ENCODE measurements at regions not wholly inside any gene's neighbourhood (a gene's known extent, or its start where the extent isn't known, plus 50 kb on each side); places are given as distances from the start of the nearest gene placed in this dataset.

- no peaks in the 10 kb centered on the region for H3F3A ChIP-seq (replicated peaks; ENCODE audit: low read depth)
- Mint-ChIP-seq H3K27me3 (ENCODE audit: insufficient read depth, low read depth, poor library complexity) (no peaks in the 10 kb centered on the region), H3K27ac (no peak overlapping the region), H3K4me3 (no peak overlapping the region), H3K4me1 (no peaks in the 10 kb centered on the region), H3K36me3 (ENCODE audit: low read depth) (no peaks in the 10 kb centered on the region), H3K9me3 (no peaks in the 10 kb centered on the region)
- H3K9me2 ChIP-seq (ENCODE audit: insufficient read depth), result no peaks in the 10 kb centered on the region; the same call in 1 of the 2 replicates
- H3K4me1 ChIP-seq (ENCODE audit: insufficient read depth), result no peaks in the 10 kb centered on the region
- no peaks in the 10 kb centered on the region for H3K79me2 ChIP-seq (replicated peaks; ENCODE audit: insufficient read depth)
- no peak for TF ChIP-seq REST (IDR thresholded peaks at IDR 0.05; ENCODE audit: unreplicated experiment)
- no peak for TF ChIP-seq ZNF114 (CRISPR knock-in tag; IDR thresholded peaks at IDR 0.05)
- no peak for TF ChIP-seq ZNF331 (CRISPR knock-in tag; IDR thresholded peaks at IDR 0.05; ENCODE audit: low read depth)
- no peak for TF ChIP-seq ETS1 (IDR thresholded peaks at IDR 0.05)
- TF ChIP-seq STAT1 (IDR thresholded peaks at IDR 0.05; ENCODE audit: unreplicated experiment), result no peak
- TF ChIP-seq EZH2 (IDR thresholded peaks at IDR 0.05; ENCODE audit: low read depth, unreplicated experiment), result no peak
- no peak overlapping the region for H3K27ac ChIP-seq (ENCODE audit: low read depth)
- H4K20me1 ChIP-seq (replicated peaks; ENCODE audit: insufficient read depth), result no peaks in the 10 kb centered on the region
- H3K27me3 ChIP-seq (ENCODE audit: insufficient read depth), result no peaks in the 10 kb centered on the region
- H2AFZ ChIP-seq, result no peak overlapping the region
- no peak overlapping the region for H3K4me3 ChIP-seq
- no peak overlapping the region for H3K4me2 ChIP-seq
- DNase-seq (ENCODE audit: low spot score) (no peak), ATAC-seq (no peak)
- no peaks in the 10 kb centered on the region for H3K36me3 ChIP-seq (ENCODE audit: insufficient read depth)
Measured at GRCh38 chr7:125241548-125241947, 311.9 kb upstream of the POT1 start.

GRCh38 chr7:125222596-125222995 is 293.0 kb upstream of the POT1 start:
- peaks cover 3% of the 10 kb centered on the region; the same call in 2 of the 3 replicates for H3K4me1 Mint-ChIP-seq
- DNase-seq (ENCODE audit: low spot score), result no peak
- no peak for TF ChIP-seq ETS1 (IDR thresholded peaks at IDR 0.05)
- TF ChIP-seq CTCF (conservative IDR thresholded peaks at IDR 0.05; ENCODE audit: low read depth in 2 of 2), result no peak
- TF ChIP-seq POLR2AphosphoS5 (IDR thresholded peaks at IDR 0.05; ENCODE audit: low read depth), result no peak
- TF ChIP-seq EZH2 (IDR thresholded peaks at IDR 0.05; ENCODE audit: low read depth, unreplicated experiment), result no peak
- no peak for TF ChIP-seq EZH2phosphoT487 (IDR thresholded peaks at IDR 0.05; ENCODE audit: unreplicated experiment)
- TF ChIP-seq ZNF331 (CRISPR knock-in tag; IDR thresholded peaks at IDR 0.05; ENCODE audit: low read depth), result no peak
- TF ChIP-seq CREB1 (CRISPR knock-in tag; IDR thresholded peaks at IDR 0.05; ENCODE audit: low read depth), result no peak
- TF ChIP-seq REST (IDR thresholded peaks at IDR 0.05; ENCODE audit: unreplicated experiment), result no peak

More at GRCh38 chr7:125222596-125222995, 293.0 kb upstream of the POT1 start:
- Histone ChIP-seq H3K27ac (ENCODE audit: low read depth) (no peak overlapping the region), H3K79me2 (replicated peaks; ENCODE audit: insufficient read depth) (no peaks in the 10 kb centered on the region), H3K9me2 (ENCODE audit: insufficient read depth) (peaks cover 7% of the 10 kb centered on the region; the same call in 1 of the 2 replicates), H3K4me1 (ENCODE audit: insufficient read depth) (peaks cover 17% of the 10 kb centered on the region), H2AFZ (no peak overlapping the region), H3K27me3 (ENCODE audit: insufficient read depth) (no peaks in the 10 kb centered on the region), H3K4me3 (no peak overlapping the region), H3K36me3 (ENCODE audit: insufficient read depth) (no peaks in the 10 kb centered on the region), H4K20me1 (replicated peaks; ENCODE audit: insufficient read depth) (no peaks in the 10 kb centered on the region), H3F3A (replicated peaks; ENCODE audit: low read depth) (no peaks in the 10 kb centered on the region), H3K4me2 (no peak overlapping the region)
- Mint-ChIP-seq H3K27me3 (ENCODE audit: insufficient read depth, low read depth, poor library complexity) (no peaks in the 10 kb centered on the region), H3K27ac (no peak overlapping the region; the same call in 1 of the 2 replicates), H3K9me3 (no peaks in the 10 kb centered on the region), H3K4me3 (no peak overlapping the region), H3K36me3 (ENCODE audit: low read depth) (no peaks in the 10 kb centered on the region)
- ATAC-seq, result no peak

Measured in GM23338 (cell line).